Kasumi-1 (cell line): ENCODE measurements at regions not wholly inside any gene's neighbourhood (a gene's known extent, or its start where the extent isn't known, plus 50 kb on each side); places are given as distances from the start of the nearest gene placed in this dataset.
"Not testable (repeated sequence)": the region's sequence is repeated elsewhere in the genome, so short reads cannot be mapped to it uniquely, and the experiment has no call there.

Source experiments
- DNase-seq, 2 experiments: peaks; one replicate each; lab custom pipeline; 2025; lab: John Stamatoyannopoulos, UW

- DNase-seq, result no peak
Observed at GRCh38 chr6:48613231-48613949, 502.4 kb upstream of the PTCHD4 start.

GRCh38 chr6:48611332-48611731 lies 500.3 kb upstream of the PTCHD4 start:
- DNase-seq, result no peak

GRCh38 chr6:48610846-48611245 lies 499.8 kb upstream of the PTCHD4 start:
- DNase-seq, result no peak

- DNase-seq, result no peak
Observed at GRCh38 chr6:48606618-48607017, 495.6 kb upstream of the PTCHD4 start.

GRCh38 chr6:48597951-48598350 lies 487.0 kb upstream of the PTCHD4 start:
- no peak for DNase-seq

- no peak for DNase-seq
Observed at GRCh38 chr6:48596830-48597229, 485.8 kb upstream of the PTCHD4 start.

GRCh38 chr6:48591158-48591557 lies 480.2 kb upstream of the PTCHD4 start:
- not testable (repeated sequence) for DNase-seq

GRCh38 chr6:48584846-48585245 lies 473.8 kb upstream of the PTCHD4 start:
- DNase-seq, result no peak

- DNase-seq, result no peak
Observed at GRCh38 chr6:48570656-48571055, 459.7 kb upstream of the PTCHD4 start.

- no peak for DNase-seq
Observed at GRCh38 chr6:48568856-48569255, 457.9 kb upstream of the PTCHD4 start.

- DNase-seq, result no peak
Observed at GRCh38 chr6:48567016-48567415, 456.0 kb upstream of the PTCHD4 start.

GRCh38 chr6:48564036-48564820 lies 453.2 kb upstream of the PTCHD4 start:
- no peak for DNase-seq

GRCh38 chr6:48563433-48563832 lies 452.4 kb upstream of the PTCHD4 start:
- DNase-seq, result no peak

GRCh38 chr6:48560408-48560807 lies 449.4 kb upstream of the PTCHD4 start:
- no peak for DNase-seq

- no peak for DNase-seq
Observed at GRCh38 chr6:48553467-48554189, 442.6 kb upstream of the PTCHD4 start.

GRCh38 chr6:48552905-48553304 lies 441.9 kb upstream of the PTCHD4 start:
- no peak for DNase-seq

- no peak for DNase-seq
Observed at GRCh38 chr6:48550603-48551002, 439.6 kb upstream of the PTCHD4 start.

GRCh38 chr6:48542191-48542590 lies 431.2 kb upstream of the PTCHD4 start:
- DNase-seq, result no peak

GRCh38 chr6:48541649-48542048 lies 430.7 kb upstream of the PTCHD4 start:
- DNase-seq, result no peak

GRCh38 chr6:48535582-48536009 lies 424.6 kb upstream of the PTCHD4 start:
- peak; percentile 30 to 36 for DNase-seq

- DNase-seq, result not testable (repeated sequence)
Observed at GRCh38 chr6:48530978-48531377, 420.0 kb upstream of the PTCHD4 start.

- DNase-seq, result no peak
Observed at GRCh38 chr6:48525849-48526248, 414.9 kb upstream of the PTCHD4 start.

- no peak for DNase-seq
Observed at GRCh38 chr6:48520951-48521350, 410.0 kb upstream of the PTCHD4 start.
